Stomach smooth muscle (tissue), 2 donors: ENCODE measurements at regions not wholly inside any gene's neighbourhood (a gene's known extent, or its start where the extent isn't known, plus 50 kb on each side); places are given as distances from the start of the nearest gene placed in this dataset.

Source experiments
- H3K27ac ChIP-seq: one replicate; pipeline ENCODE4 v1.7.0; 2013; ENCODE audit warnings: mild to moderate bottlenecking, low read length, inconsistent platforms
- H3K27me3 ChIP-seq, 2 donors: one replicate each; pipeline ENCODE4 v1.7.0; 2013; ENCODE audit warnings: low read length in 2 of 2; ENCODE audit not compliant: insufficient read depth in 2 of 2, control insufficient read depth in 1 of 2
- H3K36me3 ChIP-seq, 2 donors: one replicate each; pipeline ENCODE4 v1.7.0; 2013; ENCODE audit warnings: low read length in 2 of 2; ENCODE audit not compliant: control insufficient read depth in 2 of 2, insufficient read depth in 2 of 2
- H3K4me1 ChIP-seq: one replicate; pipeline ENCODE4 v1.7.0; 2013; ENCODE audit warnings: low read length; ENCODE audit not compliant: control insufficient read depth, insufficient read depth
- H3K4me3 ChIP-seq, 2 donors: one replicate each; pipeline ENCODE4 v1.7.0; 2013; ENCODE audit warnings: low read length in 2 of 2
- H3K9ac ChIP-seq, 2 donors: one replicate each; pipeline ENCODE4 v1.7.0; 2013; ENCODE audit warnings: low read length in 2 of 2, mild to moderate bottlenecking in 1 of 2
- H3K9me3 ChIP-seq, 2 donors: one replicate each; pipeline ENCODE4 v1.7.0; 2013; ENCODE audit warnings: low read length in 2 of 2; ENCODE audit not compliant: control insufficient read depth in 2 of 2
- donor health status: healthy.
- donor health status: Pancreatic carcinoma.

DNA sequence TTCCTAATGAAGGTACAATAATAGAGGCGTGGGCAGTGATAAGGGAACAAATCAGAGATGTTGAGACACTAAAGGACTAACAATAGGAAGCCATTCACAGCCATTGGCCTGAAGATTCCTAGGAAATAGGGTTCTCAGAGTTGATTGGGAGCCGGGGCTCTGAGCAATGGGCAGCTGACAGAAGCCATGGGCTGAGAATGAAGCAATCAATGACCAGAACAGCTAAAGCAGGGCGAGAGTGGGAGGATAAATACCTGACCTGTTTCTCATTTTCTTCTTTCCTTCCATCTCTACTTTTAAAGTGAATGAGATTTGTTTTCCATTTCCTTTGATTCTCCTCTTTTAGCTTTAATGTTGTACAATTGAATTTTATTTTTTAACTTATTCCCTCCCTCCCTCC, 774.7 kb upstream of the ADGRL4 start:
- Histone ChIP-seq H3K4me1 (no peaks in the 10 kb centered on the region), H3K27me3 (no peaks in the 10 kb centered on the region), H3K4me3 (no peak overlapping the region), H3K27ac (no peak overlapping the region), H3K9ac (no peak overlapping the region), H3K36me3 (no peaks in the 10 kb centered on the region), H3K9me3 (no peaks in the 10 kb centered on the region)

DNA sequence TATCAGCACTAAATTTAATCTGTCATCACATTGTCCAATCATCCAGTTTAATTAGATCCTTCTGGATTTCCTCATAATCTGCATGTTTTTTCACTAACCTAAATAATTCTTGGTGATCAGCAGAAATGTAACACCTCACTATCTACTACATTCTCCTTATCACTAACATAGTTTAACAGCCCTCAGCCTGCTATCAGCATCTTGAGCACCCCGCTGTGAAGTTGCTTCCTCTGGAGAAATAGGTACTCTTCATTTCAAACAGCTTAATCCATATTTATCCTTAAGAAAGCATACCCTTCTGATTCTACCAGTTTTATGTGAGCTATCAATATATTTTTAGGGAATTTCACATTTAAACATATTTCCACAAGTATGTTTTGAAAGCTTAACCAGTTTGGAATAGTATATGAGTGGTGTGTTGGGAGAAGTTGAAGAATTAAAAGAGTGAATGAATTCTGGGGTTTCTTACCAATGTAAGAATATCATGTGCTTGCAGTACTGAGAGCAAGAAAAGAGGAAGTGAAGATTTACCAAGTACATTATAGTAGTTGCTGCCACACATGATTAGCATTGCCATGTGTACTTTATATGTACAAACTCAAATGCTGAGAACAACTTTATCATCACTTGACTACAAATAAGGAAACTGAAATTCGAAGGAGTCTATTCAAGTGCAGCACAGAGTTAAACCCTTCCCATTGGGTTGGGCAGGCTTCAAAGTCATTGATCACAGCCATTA, 771.1 kb upstream of the ADGRL4 start:
- H3K27ac ChIP-seq = no peak overlapping the region
- no peak overlapping the region for H3K9ac ChIP-seq
- H3K27me3 ChIP-seq = no peaks in the 10 kb centered on the region
- H3K4me1 ChIP-seq = no peaks in the 10 kb centered on the region
- H3K9me3 ChIP-seq = no peaks in the 10 kb centered on the region
- H3K36me3 ChIP-seq = no peaks in the 10 kb centered on the region
- no peak overlapping the region for H3K4me3 ChIP-seq

DNA sequence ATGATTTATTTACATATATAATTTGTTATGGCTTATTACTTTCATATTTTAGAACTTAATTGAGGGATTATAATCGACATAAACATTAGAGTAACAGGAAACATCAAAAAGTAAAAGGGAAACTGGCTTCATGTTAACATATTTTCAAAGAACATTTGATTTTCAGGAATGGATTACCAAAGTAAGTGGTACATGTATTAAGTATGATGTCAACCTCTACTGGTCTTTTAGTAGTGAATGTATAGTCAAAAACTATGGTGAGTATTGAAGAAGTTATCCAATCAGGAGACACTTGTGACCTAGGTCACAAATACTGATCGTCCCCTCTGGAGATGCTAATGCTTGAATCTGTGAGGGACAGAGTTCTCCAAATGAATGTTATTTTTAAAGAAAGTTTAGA, 768.9 kb upstream of the ADGRL4 start:
- Histone ChIP-seq H3K27me3 (no peaks in the 10 kb centered on the region), H3K36me3 (no peaks in the 10 kb centered on the region), H3K4me1 (no peaks in the 10 kb centered on the region), H3K9me3 (no peaks in the 10 kb centered on the region), H3K27ac (no peak overlapping the region), H3K9ac (no peak overlapping the region), H3K4me3 (no peak overlapping the region)

DNA sequence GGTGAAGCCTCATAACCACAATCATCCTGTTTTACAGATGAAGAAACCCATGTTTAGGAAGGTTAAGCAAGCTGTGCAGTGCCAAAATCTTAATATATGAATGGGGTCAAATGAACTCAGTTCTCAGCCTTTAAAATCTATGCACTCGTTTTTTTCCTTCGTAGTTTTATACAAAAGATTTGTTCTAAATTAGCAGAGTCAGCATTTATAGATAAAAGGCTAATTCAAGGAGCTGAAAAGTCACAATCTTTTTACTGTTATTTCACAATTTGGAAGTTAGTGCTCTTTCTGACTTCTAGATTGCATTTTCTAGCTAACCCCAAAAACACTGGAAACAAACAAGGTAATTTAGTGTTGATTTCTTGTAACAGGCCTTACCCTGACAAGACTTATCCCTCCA, 766.9 kb upstream of the ADGRL4 start:
- no peaks in the 10 kb centered on the region for H3K36me3 ChIP-seq
- no peak overlapping the region for H3K4me3 ChIP-seq

DNA sequence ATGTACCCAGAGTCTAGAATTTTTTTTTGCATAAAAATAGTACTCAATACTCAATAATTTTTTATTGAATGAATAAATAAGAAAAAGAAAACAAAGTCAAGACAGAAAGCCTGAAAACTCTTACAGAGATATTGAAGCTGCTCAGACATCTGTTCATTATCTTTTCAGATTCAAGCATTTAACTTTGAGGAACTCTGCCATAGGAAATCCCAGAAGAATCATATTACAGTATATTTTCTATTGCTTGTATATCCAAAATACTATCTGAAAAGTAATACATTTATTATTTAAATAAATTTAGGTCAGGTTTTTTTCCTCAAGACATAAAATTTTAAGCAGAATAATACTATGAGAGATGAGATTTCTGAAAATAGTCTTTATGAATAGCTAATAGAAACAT, 755.9 kb upstream of the ADGRL4 start:
- no peaks in the 10 kb centered on the region for H3K36me3 ChIP-seq
- H3K9ac ChIP-seq = no peak overlapping the region
- no peak overlapping the region for H3K4me3 ChIP-seq
- no peak overlapping the region for H3K27ac ChIP-seq
- no peaks in the 10 kb centered on the region for H3K4me1 ChIP-seq
- no peaks in the 10 kb centered on the region for H3K27me3 ChIP-seq
- no peaks in the 10 kb centered on the region for H3K9me3 ChIP-seq

More for the DNA sequence above, 766.9 kb upstream of the ADGRL4 start:
- Histone ChIP-seq H3K27ac (no peak overlapping the region), H3K4me1 (no peaks in the 10 kb centered on the region), H3K9me3 (no peaks in the 10 kb centered on the region), H3K27me3 (no peaks in the 10 kb centered on the region), H3K9ac (no peak overlapping the region)

DNA sequence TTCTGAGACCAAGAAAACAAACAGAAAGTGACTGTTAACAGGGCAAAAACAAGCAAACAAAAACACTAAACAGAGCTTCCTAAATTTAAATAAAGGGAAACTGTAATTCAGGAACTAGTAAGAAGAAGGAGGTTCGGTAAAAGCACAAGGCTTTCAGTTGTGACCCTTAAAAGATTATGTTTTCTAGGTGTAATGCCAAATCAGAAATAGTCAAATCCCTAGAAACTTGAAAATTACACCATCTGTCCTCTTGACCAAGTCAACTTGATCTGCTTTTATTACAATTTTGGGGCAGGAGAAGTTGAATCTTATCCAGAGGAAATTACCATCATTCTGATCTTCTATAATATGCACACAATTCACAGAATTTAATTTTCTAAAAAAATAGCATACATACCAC, 754.0 kb upstream of the ADGRL4 start:
- H3K4me1 ChIP-seq = no peaks in the 10 kb centered on the region
- no peaks in the 10 kb centered on the region for H3K9me3 ChIP-seq
- no peaks in the 10 kb centered on the region for H3K36me3 ChIP-seq
- no peak overlapping the region for H3K4me3 ChIP-seq
- no peaks in the 10 kb centered on the region for H3K27me3 ChIP-seq
- H3K27ac ChIP-seq = no peak overlapping the region
- no peak overlapping the region for H3K9ac ChIP-seq

DNA sequence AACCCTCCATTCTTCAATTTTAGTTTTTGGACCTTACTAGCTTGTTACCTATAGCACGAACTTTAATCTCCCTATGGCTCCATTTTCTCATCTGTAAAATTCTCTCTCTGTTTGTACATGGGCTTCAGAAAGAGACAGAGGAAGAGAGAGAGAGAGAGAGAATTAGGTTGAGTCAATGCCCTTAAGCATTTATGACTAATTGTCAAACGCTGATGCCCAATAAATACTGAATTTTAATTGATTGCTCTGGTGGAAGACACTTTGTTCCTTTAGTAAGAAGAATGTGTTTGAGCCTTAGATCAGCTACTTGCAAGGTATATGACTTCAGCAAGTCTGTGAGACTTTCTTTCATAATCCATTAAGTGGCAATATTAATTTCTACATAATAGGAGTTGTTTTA, 743.1 kb upstream of the ADGRL4 start:
- Histone ChIP-seq H3K36me3 (no peaks in the 10 kb centered on the region), H3K27me3 (no peaks in the 10 kb centered on the region), H3K4me3 (no peak overlapping the region), H3K9ac (no peak overlapping the region), H3K27ac (no peak overlapping the region), H3K9me3 (no peaks in the 10 kb centered on the region), H3K4me1 (no peaks in the 10 kb centered on the region)

DNA sequence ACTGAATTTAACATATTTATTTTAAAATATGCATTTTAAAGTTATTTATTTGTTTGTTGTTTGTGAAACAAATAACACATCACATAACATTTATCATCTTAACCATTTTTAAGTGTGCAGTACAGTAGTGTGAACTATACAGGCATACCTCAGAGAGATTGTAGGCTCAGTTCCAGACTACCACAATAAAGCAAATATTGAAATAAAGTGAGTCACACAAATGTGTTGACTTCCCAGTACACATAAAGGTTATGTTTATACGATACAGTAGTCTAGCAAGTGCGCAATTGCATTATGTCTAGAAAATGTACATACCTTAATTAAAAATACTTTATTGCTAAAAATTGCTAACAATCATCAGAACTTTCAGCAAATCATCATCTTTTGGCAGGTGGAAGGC, 739.4 kb upstream of the ADGRL4 start:
- Histone ChIP-seq H3K4me1 (no peaks in the 10 kb centered on the region), H3K9me3 (no peaks in the 10 kb centered on the region), H3K4me3 (no peak overlapping the region), H3K27me3 (no peaks in the 10 kb centered on the region), H3K36me3 (no peaks in the 10 kb centered on the region), H3K27ac (no peak overlapping the region), H3K9ac (no peak overlapping the region)

DNA sequence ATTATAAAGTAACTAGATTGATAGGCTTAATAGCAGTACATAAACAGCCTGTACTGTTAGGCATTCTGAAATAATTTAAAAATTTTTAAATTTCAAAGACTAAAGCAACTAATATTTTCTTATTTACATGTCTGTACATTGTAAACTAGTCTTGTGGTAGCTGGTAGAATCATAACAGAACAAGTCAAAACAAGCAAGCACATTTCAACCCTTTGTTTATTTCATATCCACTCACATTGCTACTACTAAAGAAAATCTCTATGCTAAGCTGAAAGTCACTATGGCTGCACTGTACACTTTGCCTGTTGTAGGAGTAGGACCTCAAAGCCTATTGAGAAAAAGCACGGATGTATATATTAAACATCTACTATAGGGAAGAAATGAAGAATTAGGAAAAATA, 738.2 kb upstream of the ADGRL4 start:
- no peak overlapping the region for H3K27ac ChIP-seq

DNA sequence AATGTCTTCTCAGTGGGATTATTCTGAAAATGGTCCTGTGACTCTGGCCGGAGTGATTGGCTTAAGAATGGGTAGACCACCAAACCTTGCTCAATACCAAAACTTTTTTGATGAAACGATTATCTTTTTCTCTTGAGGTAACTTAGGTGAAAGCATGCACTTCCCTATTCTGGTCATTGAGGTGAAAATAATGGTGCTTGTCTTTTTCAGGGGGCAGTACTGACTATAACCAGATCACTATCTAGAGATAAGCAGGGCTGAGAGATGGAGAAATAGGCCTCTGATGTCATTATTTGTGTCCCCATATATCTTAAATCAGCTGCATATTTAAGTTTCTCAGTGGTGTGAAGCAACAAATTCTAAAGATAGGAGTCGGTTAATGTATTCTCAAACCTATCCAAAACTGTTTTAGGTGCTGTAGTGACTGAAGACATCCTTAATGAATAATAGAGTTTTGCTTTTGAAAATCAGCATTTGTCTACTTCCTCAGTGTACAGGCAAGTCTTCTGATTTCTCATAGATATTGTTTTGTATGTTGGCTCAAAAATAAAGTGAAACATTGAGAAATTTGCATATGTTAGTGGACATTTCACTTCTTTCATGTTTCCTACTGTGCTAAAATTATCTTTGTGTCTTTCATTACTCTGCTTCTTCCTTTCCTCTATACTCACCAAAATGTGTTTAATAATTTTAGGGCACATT, 735.3 kb upstream of the ADGRL4 start:
- no peak overlapping the region for H3K27ac ChIP-seq
- H3K4me1 ChIP-seq = no peaks in the 10 kb centered on the region
- no peaks in the 10 kb centered on the region for H3K27me3 ChIP-seq
- no peak overlapping the region for H3K9ac ChIP-seq
- no peaks in the 10 kb centered on the region for H3K36me3 ChIP-seq
- H3K9me3 ChIP-seq = no peaks in the 10 kb centered on the region
- no peak overlapping the region for H3K4me3 ChIP-seq

More for the DNA sequence above, 738.2 kb upstream of the ADGRL4 start:
- Histone ChIP-seq H3K4me3 (no peak overlapping the region), H3K9me3 (no peaks in the 10 kb centered on the region), H3K4me1 (no peaks in the 10 kb centered on the region), H3K9ac (no peak overlapping the region), H3K36me3 (no peaks in the 10 kb centered on the region), H3K27me3 (no peaks in the 10 kb centered on the region)

DNA sequence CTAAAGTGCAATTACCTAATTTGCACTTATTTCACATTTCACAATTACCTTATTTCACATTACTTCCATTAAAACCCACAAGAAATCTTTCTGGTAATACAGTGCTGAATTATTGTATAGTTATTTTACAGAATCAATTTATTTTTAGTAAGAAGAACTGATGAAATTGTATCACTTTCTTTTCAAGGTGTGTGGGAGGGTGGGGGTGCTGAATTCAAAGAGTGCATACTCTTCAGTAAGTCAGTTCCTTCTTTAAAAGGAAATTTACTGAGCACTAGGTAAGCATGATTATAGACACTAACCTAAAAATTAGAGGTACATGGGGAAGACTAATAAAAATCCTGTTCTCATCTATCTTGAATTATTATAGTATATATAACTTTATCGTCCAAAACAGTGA, 731.6 kb upstream of the ADGRL4 start:
- Histone ChIP-seq H3K27ac (no peak overlapping the region), H3K9me3 (no peaks in the 10 kb centered on the region), H3K36me3 (no peaks in the 10 kb centered on the region), H3K9ac (no peak overlapping the region), H3K27me3 (no peaks in the 10 kb centered on the region), H3K4me3 (no peak overlapping the region), H3K4me1 (no peaks in the 10 kb centered on the region)
